Lower lobe of right lung (tissue), 2 donors: ENCODE measurements at regions not wholly inside any gene's neighbourhood (a gene's known extent, or its start where the extent isn't known, plus 50 kb on each side); places are given as distances from the start of the nearest gene placed in this dataset.

Experiments used
- ATAC-seq, 2 donors: fragments of 200-7000 bp; cut with Tn5 transposase; one replicate each; pipeline ENCODE4 v1.9.1; 2020 to 2022; ENCODE audit warnings: mild to moderate bottlenecking in 2 of 2, moderate library complexity in 2 of 2
- DNase-seq: peaks from one replicate; pipeline ENCODE4 v3.0.0-alpha.2; 2020
- H3K27ac ChIP-seq: fragments of 200-600 bp; one replicate; pipeline ENCODE4 v1.8.0; 2022
- H3K27me3 ChIP-seq: fragments of 200-600 bp; one replicate; pipeline ENCODE4 v1.8.0; 2022; ENCODE audit warnings: low read depth
- H3K36me3 ChIP-seq: fragments of 200-600 bp; one replicate; pipeline ENCODE4 v1.8.0; 2022; ENCODE audit warnings: mild to moderate bottlenecking
- H3K4me1 ChIP-seq: fragments of 200-600 bp; one replicate; pipeline ENCODE4 v1.8.0; 2022
- H3K4me3 ChIP-seq: fragments of 200-600 bp; one replicate; pipeline ENCODE4 v1.8.0; 2022; ENCODE audit warnings: mild to moderate bottlenecking
- H3K9me3 ChIP-seq: fragments of 200-600 bp; one replicate; pipeline ENCODE4 v1.8.0; 2022
- intact Hi-C: fragments of 100-400 bp; cut with DNase I; formaldehyde crosslinking; loops from one replicate; pipeline ENCODE4 v1.11.0; 2022
- TF ChIP-seq, protein P1 (sequence below): fragments of 200-600 bp; IDR thresholded peaks from one replicate; pipeline ENCODE4 v1.8.0; 2022; ENCODE audit warnings: antibody characterized with exemption, mild to moderate bottlenecking
- donor health status: DM: no; HTN: yes; CAD: no; lungs with severe emphysema.

DNA sequence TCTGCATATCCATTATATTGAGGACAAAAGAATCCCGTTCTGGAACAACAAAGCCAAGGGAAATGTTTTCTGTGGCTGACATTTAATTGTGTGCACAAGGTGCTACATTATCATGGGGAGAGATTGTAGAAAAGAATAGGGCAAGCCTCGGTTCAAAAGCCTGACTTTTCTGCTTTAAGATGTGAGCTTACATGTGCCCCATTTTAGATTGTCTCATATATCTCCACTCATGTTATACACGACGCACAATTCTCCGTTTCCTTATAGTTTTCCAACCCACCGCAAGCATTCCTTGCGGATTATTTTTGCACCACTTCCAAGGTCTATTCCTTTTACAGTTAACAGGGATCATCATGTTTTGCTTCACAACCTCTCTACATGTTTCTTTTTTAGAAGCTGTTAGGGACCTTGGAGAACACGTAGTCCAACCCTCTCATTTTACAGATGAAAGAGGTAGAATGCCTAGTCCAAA lies 99.6 kb upstream of the MAML3 start:
- Histone ChIP-seq H3K9me3 (no peaks in the 10 kb centered on the region), H3K27ac (no peak overlapping the region), H3K27me3 (no peaks in the 10 kb centered on the region), H3K36me3 (no peaks in the 10 kb centered on the region), H3K4me1 (peaks cover 24% of the 10 kb centered on the region), H3K4me3 (peak overlapping the region; percentile 75)
- ATAC-seq, result no peak
- TF ChIP-seq, protein P1, sequence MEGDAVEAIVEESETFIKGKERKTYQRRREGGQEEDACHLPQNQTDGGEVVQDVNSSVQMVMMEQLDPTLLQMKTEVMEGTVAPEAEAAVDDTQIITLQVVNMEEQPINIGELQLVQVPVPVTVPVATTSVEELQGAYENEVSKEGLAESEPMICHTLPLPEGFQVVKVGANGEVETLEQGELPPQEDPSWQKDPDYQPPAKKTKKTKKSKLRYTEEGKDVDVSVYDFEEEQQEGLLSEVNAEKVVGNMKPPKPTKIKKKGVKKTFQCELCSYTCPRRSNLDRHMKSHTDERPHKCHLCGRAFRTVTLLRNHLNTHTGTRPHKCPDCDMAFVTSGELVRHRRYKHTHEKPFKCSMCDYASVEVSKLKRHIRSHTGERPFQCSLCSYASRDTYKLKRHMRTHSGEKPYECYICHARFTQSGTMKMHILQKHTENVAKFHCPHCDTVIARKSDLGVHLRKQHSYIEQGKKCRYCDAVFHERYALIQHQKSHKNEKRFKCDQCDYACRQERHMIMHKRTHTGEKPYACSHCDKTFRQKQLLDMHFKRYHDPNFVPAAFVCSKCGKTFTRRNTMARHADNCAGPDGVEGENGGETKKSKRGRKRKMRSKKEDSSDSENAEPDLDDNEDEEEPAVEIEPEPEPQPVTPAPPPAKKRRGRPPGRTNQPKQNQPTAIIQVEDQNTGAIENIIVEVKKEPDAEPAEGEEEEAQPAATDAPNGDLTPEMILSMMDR, result no peak
- intact Hi-C loops, result loop anchor here (10.0 kb wide), 1 partner anchor 239 kb away; no protein-coding TSS in a partner anchor
- DNase-seq, result no peak

DNA sequence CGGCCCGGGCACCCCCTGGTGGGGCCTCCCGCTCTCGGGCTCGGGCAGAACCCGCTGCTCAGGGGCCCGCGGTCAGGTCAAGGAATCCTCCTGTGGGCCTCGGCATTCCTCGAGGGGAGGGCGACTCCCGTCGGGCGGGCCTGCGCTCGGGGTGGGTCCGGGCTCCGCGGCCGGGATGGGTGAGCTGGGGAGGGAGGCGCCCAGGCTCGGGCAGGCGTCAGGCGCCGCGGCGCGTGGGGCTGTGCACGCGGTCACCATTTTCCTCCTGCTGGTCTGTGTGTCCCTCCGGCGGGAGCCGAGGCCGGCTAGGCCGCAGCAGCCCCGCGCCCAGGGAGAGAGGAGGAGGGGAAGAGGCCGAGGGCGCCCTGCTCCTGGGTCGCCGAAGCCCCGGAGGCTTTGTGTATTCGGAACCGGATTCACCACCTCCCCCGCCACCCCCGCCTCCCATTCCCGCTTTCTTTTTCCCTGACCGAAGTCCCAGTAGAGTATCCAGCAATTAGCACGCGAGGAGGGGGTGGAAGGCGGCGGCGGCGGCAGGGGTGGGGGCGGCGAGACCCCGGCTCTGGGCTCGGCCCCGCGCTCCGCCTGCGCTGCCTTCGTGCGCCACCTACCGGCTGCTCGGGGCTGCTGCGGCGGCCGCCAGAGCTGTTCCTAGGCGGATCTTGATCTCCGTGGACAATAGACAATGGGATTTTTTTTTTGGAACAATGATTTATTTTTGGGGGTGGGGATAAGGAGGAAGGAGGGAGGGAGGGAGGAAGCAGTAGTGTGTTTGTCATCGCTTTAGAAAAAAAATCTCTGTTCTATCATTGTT lies 99.0 kb upstream of the MAML3 start:
- intact Hi-C loops, result loop anchor here (10.0 kb wide), 1 partner anchor 238 kb away; no protein-coding TSS in a partner anchor
- Histone ChIP-seq H3K36me3 (no peaks in the 10 kb centered on the region), H3K4me1 (peaks cover 24% of the 10 kb centered on the region), H3K27me3 (no peaks in the 10 kb centered on the region), H3K27ac (peak overlapping the region; percentile 93), H3K4me3 (peak overlapping the region; percentile 75), H3K9me3 (no peaks in the 10 kb centered on the region)
- ATAC-seq (peak; percentile 94 to 95), DNase-seq (peak; percentile 82)
- TF ChIP-seq, protein P1, result peak; percentile 93

DNA sequence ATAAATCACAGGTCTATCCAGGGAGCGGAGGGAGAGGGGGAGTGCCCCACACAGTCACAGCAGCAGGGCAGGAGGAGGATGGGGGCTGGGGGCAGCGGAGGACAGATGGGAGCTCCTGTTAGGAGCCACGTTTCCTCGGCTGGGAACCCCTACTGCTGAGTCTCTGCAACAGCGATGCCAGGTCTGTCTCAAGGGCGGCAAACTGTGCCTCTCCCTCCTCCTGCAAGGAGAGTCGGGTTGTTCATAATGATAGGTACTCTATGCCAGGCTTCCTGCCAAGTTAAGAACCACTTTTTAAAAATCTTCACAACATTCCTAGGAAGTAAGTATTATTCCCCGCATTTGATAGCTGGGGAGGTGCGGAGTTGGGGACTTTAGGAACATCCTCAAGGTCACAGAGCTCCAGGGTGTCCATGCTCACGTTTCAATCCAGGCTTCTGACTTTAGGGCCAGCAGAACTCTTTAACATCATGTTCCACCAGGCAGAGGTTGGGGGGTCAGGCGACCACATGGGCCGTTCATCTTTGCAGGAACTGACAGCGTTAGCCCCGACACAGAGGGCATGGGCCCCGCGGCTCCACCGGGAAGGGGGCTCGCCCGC lies 98.3 kb upstream of the MAML3 start:
- ATAC-seq (peak; percentile 40 to 71), DNase-seq (peak; percentile 49)
- intact Hi-C loops, result loop anchor here (10.0 kb wide), 1 partner anchor 237 kb away; no protein-coding TSS in a partner anchor
- Histone ChIP-seq H3K27ac (peak overlapping the region; percentile 93), H3K27me3 (no peaks in the 10 kb centered on the region), H3K4me3 (peak overlapping the region; percentile 75), H3K9me3 (no peaks in the 10 kb centered on the region), H3K4me1 (peaks cover 24% of the 10 kb centered on the region), H3K36me3 (no peaks in the 10 kb centered on the region)
- TF ChIP-seq, protein P1, result no peak

DNA sequence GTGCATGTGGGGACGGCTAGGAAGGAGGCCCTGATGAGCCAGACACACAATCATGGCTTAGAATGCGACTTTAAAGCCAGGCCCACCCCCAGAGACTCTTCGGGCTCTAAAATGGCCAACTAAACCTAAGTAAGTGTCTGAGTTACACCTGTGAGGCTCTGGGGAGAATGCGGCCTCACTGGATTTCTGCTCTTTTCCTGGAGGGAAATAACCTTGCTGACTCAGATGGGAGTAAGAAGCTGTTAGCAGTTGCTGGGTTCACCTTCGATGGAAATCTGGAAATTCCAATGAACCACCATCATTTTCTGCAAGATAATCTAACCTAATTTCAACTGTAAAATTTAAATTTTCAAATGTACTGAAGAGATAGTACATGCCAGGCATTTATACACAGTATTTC lies 97.6 kb upstream of the MAML3 start:
- DNase-seq (no peak), ATAC-seq (no peak)
- intact Hi-C loops, result loop anchor here (10.0 kb wide), 1 partner anchor 237 kb away; no protein-coding TSS in a partner anchor
- no peaks in the 10 kb centered on the region for H3K36me3 ChIP-seq
- H3K27ac ChIP-seq, result no peak overlapping the region
- H3K4me1 ChIP-seq, result peaks cover 24% of the 10 kb centered on the region
- no peak overlapping the region for H3K4me3 ChIP-seq
- TF ChIP-seq, protein P1, result no peak
- no peaks in the 10 kb centered on the region for H3K9me3 ChIP-seq
- H3K27me3 ChIP-seq, result no peaks in the 10 kb centered on the region

DNA sequence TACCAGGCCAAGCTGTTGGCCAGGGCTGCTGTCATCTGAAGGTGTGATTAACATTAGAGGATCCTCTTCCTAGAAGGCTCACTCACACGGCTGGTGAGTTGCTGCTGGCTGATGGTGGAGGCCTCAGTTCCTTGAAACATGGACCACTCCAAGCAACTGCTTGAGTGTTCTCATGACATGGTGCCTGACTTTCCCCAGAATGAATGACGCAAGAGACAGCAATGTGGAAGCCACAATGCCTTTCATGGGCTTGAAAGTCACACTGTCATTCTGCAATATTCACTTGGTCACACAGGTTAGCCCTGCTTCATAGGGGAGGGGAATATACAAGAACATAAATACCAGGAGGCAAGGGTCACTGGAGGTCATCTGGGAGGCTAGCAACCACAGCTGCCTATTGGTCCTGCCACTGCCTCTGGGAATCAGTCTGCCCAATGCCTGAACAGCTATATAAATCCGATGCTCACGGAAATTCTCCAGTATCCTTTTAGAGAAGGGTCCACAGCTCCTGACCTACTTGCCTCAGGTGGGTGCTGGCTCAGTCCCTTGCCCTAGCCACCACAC lies 97.1 kb upstream of the MAML3 start:
- Histone ChIP-seq H3K4me1 (peaks cover 24% of the 10 kb centered on the region), H3K27ac (no peak overlapping the region), H3K36me3 (no peaks in the 10 kb centered on the region), H3K27me3 (no peaks in the 10 kb centered on the region), H3K4me3 (no peak overlapping the region), H3K9me3 (no peaks in the 10 kb centered on the region)
- TF ChIP-seq, protein P1, result no peak
- intact Hi-C loops, result loop anchor here (10.0 kb wide), 1 partner anchor 236 kb away; no protein-coding TSS in a partner anchor
- DNase-seq (no peak), ATAC-seq (no peak)
